Left lobe of liver (tissue), 2 donors: ENCODE measurements at regions not wholly inside any gene's neighbourhood (a gene's known extent, or its start where the extent isn't known, plus 50 kb on each side); places are given as distances from the start of the nearest gene placed in this dataset.
"Not testable (repeated sequence)": the region's sequence is repeated elsewhere in the genome, so short reads cannot be mapped to it uniquely, and the experiment has no call there.

Experiments used
- ATAC-seq: fragments of 200-7000 bp; cut with Tn5 transposase; one replicate; pipeline ENCODE4 v1.9.1; 2020; ENCODE audit warnings: mild to moderate bottlenecking, moderate library complexity
- DNase-seq: peaks from one replicate; pipeline ENCODE4 v3.0.0-alpha.2; 2020; ENCODE audit warnings: low spot score
- donor health status: DM: no; HTN: no; CAD: no; lungs with moderate emphysema.
- donor health status: DM: no; HTN: yes; CAD: no.

- ATAC-seq (no peak), DNase-seq (no peak)
Measured at GRCh38 chr4:83932750-83933391, 397.0 kb downstream of the GPAT3 start.

- DNase-seq: no peak
- ATAC-seq: no peak
Measured at GRCh38 chr4:83931659-83932438, 395.9 kb downstream of the GPAT3 start.

- ATAC-seq: no peak
- DNase-seq: no peak
Measured at GRCh38 chr4:83929550-83929949, 393.6 kb downstream of the GPAT3 start.

GRCh38 chr4:83926950-83927349, 391.0 kb downstream of the GPAT3 start:
- DNase-seq (no peak), ATAC-seq (no peak)

GRCh38 chr4:83923341-83923740, 387.4 kb downstream of the GPAT3 start:
- no peak for DNase-seq

GRCh38 chr4:83922402-83922801, 386.5 kb downstream of the GPAT3 start:
- DNase-seq (no peak), ATAC-seq (no peak)

More at GRCh38 chr4:83923341-83923740, 387.4 kb downstream of the GPAT3 start:
- no peak for ATAC-seq

GRCh38 chr4:83921124-83921523, 385.2 kb downstream of the GPAT3 start:
- no peak for ATAC-seq
- DNase-seq: no peak

- DNase-seq (no peak), ATAC-seq (no peak)
Measured at GRCh38 chr4:83920375-83920774, 384.5 kb downstream of the GPAT3 start.

- ATAC-seq (no peak), DNase-seq (no peak)
Measured at GRCh38 chr4:83917572-83917971, 381.7 kb downstream of the GPAT3 start.

- no peak for DNase-seq
- ATAC-seq: no peak
Measured at GRCh38 chr4:83910693-83911092, 374.8 kb downstream of the GPAT3 start.

GRCh38 chr4:83906561-83906960, 370.7 kb downstream of the GPAT3 start:
- ATAC-seq (no peak), DNase-seq (no peak)

- ATAC-seq: no peak
- no peak for DNase-seq
Measured at GRCh38 chr4:83905952-83906351, 370.0 kb downstream of the GPAT3 start.

- DNase-seq, ATAC-seq: not testable (repeated sequence)
Measured at GRCh38 chr4:83903740-83904139, 367.8 kb downstream of the GPAT3 start.

GRCh38 chr4:83894831-83895230, 358.9 kb downstream of the GPAT3 start:
- DNase-seq (no peak), ATAC-seq (no peak)

- ATAC-seq (no peak), DNase-seq (no peak)
Measured at GRCh38 chr4:83890816-83891215, 354.9 kb downstream of the GPAT3 start.

- ATAC-seq (no peak), DNase-seq (no peak)
Measured at GRCh38 chr4:83890231-83890630, 354.3 kb downstream of the GPAT3 start.

- no peak for ATAC-seq
- DNase-seq: no peak
Measured at GRCh38 chr4:83889802-83890201, 353.9 kb downstream of the GPAT3 start.

- DNase-seq (no peak), ATAC-seq (no peak)
Measured at GRCh38 chr4:83885256-83886182, 349.6 kb downstream of the GPAT3 start.

GRCh38 chr4:83876047-83876446, 340.1 kb downstream of the GPAT3 start:
- ATAC-seq (no peak), DNase-seq (no peak)

GRCh38 chr4:83875437-83875836, 339.5 kb downstream of the GPAT3 start:
- DNase-seq: no peak
- no peak for ATAC-seq

- ATAC-seq (no peak), DNase-seq (no peak)
Measured at GRCh38 chr4:83873996-83874395, 338.1 kb downstream of the GPAT3 start.
